Middle frontal gyrus (tissue), 1 donor: ENCODE measurements at regions not wholly inside any gene's neighbourhood (a gene's known extent, or its start where the extent isn't known, plus 50 kb on each side); places are given as distances from the start of the nearest gene placed in this dataset.

ENCODE experiments used
- DNase-seq: peaks from one replicate; pipeline ENCODE4 v3.0.0-alpha.2; 2015; ENCODE audit warnings: low spot score; ENCODE audit errors: extremely low spot score

DNA sequence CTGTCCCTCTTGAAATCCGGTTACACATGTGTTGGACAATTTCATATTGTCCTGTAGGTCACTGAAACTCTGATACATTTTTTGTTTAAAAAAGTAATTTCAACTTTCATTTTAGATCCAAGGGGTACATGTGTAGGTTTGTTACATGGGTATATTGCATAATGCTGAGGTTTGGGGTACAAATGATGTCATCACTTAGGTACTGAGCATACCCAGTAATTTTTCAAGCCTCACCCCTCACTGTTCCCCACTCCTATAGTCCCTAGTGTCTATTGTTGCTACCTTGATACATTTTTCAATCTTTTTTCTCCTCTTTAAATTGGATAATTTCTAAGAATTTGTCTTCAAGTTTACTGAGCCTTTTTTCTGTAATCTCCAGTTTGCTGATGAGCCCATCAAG is 483.0 kb downstream of the DHX35 start:
- no peak for DNase-seq

DNA sequence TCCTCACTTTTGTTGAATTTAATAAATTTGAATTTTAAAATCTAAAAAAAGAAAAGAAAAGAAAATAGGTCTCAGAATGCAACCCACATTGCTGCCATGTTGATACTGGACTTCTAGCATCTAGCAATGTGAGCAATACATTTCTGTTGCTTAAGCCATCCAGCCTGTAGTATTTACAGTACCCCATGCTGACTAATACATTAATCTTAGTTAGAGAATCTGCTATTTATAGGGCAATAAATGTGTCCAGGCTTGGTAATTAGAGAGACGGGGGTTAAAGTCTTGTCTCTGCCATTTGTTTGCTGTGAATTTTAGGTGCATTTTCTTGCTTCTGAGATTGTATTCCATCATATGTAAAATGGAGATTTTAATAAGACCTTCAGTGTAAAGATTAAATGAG is 471.3 kb downstream of the DHX35 start:
- no peak for DNase-seq

DNA sequence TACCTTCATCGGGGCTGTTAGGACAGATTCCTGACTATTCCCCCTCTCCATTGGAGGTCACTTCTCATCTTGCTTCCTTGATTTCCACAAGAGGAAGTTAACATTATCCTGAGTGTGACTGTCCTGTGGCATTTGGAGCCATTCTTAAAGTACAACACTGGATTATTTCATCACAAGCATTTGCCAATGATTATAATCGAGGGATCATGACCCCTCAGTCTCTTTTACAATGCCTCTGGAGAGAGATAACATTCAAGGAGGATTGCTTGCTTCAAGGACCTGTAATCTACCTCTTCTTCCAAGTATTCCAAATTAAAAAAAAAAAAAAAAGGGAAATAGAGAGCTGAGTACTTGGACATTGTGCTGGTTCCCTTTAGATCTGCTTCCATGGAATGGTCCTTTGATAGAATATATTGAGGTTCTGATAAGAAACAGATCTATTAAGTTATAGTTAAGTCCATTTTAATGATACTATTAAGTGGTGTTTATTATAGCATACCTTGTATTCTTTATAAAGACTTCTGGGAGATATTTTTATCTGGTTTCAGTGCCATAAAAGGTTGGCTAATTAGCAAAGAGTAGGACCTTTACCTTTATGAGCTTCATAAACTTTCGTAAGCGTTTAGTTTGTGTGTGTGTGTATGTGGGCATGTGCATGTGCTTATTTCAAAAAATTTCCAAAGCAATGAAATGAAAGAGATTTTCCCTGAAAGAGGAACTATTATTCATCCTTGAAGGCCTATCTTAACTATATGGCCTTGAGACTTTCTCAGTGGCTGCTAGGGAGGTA is 469.1 kb downstream of the DHX35 start:
- no peak for DNase-seq

DNA sequence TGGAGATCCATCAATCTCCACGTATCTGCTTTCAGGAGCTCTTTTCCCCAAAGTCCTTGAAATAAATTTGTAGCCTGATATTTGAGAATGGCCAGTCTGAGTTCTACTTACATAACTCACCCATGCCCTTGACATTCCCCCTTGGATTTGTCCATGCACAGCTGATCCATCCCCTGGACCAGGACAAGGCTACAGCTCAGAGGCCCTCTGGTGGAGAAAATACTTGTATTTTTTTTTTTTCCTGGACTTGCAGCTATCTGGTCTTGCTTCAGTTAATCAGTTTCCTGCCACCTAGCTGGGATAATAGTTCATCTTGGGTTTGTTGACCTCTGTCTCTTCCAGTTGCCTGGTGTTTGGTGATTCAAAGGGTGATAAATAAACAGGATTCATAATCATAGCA is 467.6 kb downstream of the DHX35 start:
- DNase-seq, result no peak

DNA sequence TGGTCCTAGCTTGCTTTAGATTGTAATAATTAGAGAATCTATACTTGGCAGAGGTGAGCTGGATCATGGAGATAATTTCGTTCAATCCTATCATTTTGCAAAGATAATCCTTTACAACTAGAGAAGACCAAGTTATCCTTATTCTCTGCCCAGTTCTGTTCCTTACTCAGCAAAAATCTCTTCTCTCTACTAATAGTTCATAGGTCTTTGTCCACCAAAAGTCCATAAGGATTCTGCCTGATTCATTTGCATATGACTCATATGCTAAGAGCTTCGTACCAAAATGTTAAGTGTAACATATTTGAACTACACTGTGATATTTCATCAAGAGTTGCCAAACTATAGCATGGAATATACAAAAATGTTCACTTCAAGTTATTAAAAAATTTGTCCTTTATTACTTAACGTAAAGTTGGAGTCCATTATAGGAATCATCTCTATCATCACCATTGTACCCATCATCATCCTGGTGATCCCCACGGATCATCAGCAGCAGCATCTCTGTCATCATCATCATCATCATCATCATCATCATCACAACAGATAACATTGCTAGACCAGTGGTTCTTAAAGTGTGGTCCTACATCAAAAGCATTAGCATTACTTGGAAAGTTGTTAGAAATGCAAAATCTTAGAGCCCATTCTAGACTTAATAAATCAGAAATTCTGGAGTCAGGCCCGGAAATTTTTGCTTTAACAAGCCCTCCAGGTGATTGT is 463.0 kb downstream of the DHX35 start:
- no peak for DNase-seq

DNA sequence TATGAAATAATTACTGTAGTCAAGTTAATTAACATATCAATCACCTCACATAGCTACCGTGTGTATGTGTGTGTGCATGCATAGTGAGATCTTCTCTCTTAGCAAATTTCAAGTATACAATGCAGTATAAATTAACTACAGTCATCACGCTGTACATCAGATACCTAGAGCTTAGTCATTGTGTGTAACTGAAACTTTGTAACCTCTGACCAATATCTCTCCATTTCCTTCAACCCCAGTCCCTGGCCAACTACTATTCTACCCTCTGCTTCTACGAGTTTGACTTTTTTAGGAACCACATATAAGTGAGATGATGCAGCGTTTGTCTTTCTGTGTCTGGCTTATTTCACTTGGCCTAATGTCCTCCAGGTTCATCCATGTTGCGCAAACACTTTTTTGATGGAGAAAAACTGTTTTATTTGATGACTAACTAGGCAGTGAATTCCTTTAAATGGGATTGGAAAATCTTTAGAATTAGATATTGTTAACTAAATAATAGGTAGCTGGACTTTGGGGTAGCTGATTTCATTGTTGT is 459.5 kb downstream of the DHX35 start:
- no peak for DNase-seq

DNA sequence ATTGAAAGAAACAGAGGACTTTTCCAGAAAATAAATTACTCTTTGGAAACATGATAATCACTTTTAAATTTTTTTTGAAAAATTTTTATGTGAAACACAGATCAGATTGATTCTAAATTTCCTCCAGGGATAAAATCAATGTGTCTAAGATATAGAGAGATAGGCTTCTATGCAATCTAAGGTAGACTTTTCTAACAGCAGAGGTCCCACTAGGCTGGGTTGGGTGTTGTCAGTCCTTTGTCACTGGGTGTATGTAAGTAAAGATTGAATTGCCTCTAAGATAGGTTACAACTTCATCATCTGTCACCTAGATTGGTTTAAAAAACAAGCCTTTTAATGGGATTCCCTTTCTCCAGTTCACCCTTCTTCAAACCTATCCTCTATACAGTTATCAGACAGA is 449.9 kb downstream of the DHX35 start:
- DNase-seq, result no peak

DNA sequence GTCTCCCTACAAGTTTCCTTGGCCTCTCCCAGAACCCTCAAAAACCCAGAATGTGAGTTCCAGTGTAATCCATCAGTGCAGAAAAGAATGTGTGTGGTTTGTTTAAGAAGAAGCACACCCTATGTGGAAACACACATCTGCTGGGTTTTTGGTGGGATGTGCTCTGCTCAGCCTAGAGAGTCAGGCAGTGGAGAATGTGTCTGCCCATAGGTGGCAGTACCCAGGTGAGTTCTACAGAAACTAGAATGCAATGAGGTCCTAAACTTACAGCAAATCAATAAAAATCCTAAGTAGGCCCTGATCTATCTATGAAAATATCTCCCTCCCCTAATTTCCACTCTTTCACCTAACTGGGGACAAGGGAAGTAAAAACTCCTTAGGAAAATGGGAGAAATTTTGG is 437.3 kb downstream of the DHX35 start:
- no peak for DNase-seq

DNA sequence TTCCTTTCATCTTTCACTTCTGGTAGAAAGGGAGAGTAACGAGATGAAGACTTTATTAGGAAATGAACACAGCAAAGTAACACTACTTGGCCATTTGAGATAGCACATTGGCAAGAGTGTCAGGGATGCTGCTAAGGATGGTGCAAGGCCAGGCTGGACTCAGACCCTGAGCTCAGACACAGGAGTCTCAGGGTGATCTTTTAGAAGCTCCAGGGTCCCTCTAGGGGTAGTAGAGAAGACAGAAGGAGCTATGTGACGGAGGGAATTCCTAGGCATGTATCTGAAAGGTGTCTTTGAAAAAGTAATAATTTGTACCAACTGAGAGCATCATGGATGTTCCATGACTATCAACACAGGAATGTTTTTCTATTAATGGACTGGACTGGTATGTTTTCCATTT is 436.5 kb downstream of the DHX35 start:
- DNase-seq, result no peak

DNA sequence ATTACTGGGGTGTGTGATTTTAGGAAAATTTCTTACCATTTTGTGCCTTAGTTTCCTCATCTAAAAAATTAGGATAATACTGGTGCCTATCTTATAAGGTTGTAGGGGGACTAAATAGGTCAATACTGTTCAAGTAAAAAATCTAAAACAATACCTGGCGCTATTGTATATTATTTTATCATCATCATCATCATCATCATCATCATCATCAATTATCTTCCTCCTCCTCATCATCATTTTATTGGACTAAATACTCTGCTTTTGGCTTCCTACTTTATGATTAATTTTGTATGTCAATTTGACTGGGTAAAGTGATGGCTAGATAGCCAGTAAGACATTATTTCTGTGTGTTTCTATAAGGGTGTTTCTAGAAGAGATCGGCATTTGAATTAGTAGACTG is 435.5 kb downstream of the DHX35 start:
- DNase-seq, result no peak

DNA sequence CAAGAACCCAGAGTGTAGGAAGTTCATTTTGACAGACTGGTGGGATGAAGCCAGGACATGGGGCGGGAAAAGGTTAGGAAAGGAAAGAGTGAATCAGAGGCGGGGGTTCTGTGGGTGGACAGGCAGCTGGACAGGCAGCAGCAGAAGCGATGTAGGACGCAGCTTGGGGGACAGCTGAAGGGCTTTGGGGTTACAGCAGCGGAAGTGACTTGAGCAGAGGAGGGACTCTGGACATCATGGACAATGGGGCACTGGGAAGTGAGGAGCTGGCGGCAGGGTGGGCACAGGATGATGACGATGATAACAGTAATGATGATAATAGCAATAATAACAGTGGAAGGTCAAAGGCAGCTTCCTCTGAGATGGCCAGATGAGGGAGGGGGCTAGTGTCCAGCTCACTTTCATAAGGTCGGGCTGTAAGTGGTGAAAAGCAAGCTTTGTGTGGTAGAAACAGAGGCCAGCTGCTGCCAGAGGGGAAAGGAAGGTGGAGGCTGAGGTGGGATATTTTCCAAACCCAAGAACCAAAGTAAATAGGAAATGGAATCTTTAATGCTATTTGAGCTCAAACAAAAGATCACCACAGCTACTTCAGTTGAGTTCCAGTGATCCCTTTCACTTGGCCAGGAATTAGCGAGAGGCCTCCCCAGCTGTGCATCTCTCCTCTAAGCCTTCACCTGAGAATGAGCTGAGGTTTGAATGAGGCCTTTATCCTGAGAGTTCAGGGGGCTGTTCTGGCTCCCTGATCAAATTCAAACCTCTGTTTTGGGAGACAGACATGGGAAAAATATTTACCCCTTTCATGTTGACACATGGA is 433.5 kb downstream of the DHX35 start:
- no peak for DNase-seq

DNA sequence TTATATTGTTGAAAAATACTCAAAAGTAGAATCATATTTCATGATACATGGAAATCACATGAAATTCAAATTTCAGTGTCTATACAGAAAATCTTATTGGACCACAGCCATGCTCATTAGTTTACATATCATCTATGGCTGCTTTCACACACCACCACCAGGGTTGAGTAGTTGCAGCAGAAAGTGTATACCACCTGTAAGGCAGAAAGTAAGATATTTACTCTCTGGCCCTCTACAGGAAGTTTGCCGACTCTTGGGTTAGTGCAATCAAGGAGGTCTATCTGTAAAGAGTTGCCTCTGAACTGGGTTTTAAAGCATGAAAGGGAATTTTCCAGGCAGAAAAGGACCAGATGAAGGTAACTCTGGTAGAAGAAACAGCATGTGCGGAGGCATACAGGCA is 432.3 kb downstream of the DHX35 start:
- no peak for DNase-seq

DNA sequence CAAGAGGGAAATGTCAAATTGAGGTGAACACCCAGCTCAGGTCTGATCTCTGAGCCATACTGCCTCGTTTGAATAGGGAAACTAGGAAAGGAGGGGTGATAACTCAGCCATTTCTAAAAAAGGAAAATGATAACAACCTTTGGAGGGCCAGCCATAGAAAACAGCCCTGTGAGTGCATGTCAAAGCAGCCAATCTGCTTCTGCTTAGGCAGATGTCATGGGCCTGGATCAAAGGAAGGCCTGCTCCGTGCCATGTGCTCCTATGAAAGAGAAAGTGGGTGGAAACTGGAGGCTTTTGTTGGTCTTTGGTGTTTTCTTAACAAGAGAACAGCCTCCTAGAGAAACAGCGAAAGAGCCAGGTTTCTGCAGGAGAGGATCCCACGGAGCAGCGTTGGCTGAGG is 428.0 kb downstream of the DHX35 start:
- DNase-seq, result no peak

DNA sequence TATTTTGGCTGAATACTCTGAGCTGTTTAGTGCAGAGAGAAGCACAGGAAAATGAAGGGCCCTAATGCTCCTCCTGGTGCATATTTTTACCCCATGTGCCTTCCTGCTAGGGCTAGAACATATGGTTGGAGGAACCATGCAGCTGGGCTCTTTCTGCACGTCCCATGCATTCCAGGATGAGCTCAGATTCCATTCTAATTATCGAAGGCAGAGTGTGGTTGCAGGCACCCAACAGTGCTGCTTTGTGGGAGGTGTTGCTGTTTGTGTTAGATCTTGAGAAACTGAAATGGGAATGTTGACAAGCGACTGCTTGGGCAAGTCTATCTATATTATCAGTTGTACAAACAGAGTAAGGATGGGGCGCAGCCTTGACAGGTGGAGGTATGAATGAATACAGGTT is 419.5 kb downstream of the DHX35 start:
- DNase-seq, result peak; percentile 18

DNA sequence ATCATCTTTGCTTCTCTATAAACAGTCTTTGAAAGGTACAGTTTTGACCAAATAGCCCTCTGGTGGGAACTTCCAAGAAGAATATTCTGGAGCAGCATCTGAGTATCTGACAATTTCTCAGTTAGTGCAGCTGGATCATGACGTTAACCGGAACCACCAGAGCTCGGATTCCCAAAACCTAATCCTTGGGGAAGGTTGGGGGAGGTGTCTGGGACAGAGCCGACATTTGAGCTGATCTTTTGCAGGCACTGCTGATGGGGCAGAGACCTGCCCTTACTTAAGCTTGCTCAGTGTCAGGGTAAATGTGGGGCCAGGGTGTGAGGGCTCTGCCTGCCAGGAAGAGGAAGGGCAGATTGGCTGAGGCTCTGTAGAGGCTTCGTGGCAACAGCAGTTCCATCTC is 416.6 kb downstream of the DHX35 start:
- DNase-seq, result no peak

DNA sequence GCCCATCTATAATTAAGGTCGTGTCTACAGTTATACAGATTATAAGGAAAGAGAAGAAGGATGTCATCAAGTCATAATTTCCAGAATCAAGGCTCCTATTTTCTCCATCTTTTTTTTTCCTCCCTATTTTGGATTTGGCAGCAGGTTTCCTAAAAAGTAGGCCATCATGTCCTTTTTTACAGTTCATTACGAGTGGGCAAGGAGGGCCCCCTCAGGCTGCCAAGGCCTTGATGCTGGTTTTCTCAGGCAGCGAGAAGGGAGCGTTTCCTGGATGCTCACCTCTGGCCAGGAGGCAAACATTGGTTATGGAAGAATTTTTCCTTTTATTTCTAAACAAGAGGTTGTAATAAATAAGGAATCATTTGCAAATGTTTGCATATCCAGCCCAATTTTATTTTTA is 414.6 kb downstream of the DHX35 start:
- no peak for DNase-seq

DNA sequence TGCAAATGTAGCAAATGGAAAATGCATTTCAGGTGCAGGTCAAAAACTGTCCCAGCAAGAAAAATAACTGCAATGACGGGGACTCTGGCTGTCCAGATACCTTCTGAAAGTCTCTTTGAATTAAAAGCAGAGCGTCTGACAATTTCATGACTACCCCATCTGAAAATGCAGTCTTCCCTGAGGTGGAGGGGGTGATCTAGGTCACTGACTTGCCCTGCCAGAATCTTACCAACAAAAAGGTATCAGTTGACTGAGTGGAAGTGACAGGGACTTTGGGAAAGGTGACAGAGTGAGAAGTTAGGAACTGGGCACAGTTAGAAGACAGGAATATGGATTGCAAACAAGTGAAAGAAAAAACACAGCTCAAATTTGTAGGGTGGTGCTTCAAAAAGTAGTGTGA is 402.2 kb downstream of the DHX35 start:
- DNase-seq, result no peak

DNA sequence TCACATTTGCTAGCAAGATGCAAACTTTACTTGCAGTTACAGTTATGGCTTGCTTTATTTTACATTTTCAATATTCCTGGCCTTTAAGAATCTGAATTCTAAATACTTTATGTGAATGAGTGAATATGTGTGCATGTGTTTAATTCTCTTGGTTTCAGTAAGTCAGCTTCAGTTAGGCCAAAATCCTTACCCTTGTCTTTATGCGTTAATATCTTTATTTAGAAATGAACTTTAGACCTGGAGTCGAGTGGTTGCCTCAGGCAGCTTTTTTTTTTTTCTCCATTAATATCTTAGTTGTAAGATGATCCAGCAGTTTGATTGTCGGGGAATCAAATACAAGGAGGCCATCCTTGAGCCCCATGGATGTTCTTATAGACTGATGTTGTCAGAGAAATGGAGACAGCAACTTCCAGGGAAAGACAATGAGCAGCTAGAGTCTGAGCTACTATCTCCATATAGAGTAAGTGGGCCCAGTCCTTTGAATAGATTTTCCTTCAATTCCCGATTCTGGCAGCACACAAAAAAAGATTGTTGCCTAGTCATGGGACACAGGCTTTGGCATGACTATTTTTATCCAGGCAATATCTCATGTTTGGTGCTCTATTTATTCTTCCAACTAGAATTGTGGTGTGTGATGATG is 398.0 kb downstream of the DHX35 start:
- DNase-seq, result no peak

DNA sequence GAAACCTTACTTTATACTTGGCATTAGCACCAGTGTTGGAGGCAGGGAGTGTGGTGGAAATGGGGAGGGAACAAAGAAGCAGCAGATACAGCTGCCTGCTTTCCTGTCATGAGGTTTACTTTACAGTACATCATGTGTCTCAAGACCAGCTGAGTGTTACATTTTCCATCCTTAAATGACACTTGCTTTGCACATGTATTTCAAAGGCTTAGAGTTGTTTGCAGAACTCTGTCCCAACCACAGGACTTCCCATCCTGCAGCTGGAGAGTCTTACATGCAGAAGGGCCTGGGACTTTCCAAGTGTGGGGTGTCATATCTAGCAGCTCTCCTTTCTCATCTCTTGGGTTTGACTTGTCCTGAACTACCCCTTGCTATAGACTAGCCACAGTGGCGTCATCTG is 395.9 kb downstream of the DHX35 start:
- no peak for DNase-seq

DNA sequence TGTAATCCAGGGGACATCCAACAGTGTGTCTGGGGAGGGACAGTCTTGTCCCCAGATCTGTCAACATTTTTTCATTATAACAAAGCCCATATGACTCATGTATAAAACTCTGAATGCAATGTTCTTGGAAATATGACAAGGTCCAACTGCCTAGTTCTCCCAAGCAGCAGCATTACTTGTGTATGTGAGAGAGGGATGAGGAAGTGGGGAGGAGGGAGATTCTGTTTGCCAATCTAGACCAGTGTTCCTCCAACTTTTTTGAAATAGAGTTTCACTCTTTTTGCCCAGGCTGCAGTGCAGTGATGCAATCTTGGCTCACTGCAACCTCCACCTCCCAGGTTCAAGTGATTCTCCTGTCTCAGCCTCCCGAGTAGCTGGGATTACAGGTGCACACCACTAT is 394.8 kb downstream of the DHX35 start:
- DNase-seq, result no peak

DNA sequence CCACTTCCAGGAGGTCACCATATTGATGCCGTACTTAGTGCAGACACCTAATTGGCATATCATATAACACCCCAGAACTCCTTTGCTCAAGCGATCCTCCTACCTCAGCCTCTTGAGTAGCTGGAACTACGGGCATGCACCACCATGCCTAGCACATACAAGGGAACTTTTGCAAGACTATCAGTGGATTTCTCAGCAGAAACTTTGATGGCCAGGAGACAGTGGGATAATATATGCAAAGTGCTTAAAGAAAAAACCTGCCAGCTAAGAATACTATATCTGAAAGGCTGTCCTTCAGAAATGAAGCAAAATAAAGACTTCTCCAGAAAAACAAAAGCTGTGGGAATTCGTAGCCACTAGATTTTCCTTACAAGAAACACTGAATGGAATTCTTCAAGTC is 387.1 kb downstream of the DHX35 start:
- no peak for DNase-seq

DNA sequence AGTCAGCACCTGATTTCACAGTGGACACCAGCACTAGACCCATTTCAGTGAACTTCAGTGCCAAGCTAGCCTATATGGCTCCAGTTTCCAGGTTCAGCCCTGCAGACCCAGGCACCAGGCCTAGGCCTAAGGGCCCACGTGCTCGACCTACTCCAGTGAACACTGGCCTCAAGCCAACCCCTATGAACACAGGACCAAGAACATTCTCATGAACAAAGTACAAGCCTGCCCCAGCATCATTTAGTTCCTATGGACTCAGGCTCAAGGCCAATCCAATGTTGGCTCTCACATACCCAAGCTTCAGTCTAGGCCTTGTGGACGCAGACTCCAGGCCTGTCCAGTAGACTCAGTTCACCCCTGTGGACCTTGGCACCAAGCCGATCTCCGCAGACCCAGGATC is 385.5 kb downstream of the DHX35 start:
- no peak for DNase-seq
